Coronary artery (tissue), 2 donors: ENCODE measurements at regions not wholly inside any gene's neighbourhood (a gene's known extent, or its start where the extent isn't known, plus 50 kb on each side); places are given as distances from the start of the nearest gene placed in this dataset.

Experiments
- DNase-seq: peaks from one replicate; pipeline ENCODE4 v3.0.0-alpha.2; 2017; ENCODE audit warnings: low spot score
- H3K27ac ChIP-seq, 2 donors: fragments of 200-600 bp; sonication (generic); one replicate each; pipeline ENCODE4 v1.5.1; 2016 to 2019
- H3K4me3 ChIP-seq: fragments of 200-600 bp; sonication (generic); 2 replicates; pipeline ENCODE4 v1.5.1; 2016; ENCODE audit warnings: mild to moderate bottlenecking, moderate library complexity
- CTCF ChIP-seq: fragments of 200-600 bp; sonication (generic); IDR thresholded peaks from one replicate; pipeline ENCODE4 v1.5.1; 2019; ENCODE audit warnings: antibody characterized with exemption

DNA sequence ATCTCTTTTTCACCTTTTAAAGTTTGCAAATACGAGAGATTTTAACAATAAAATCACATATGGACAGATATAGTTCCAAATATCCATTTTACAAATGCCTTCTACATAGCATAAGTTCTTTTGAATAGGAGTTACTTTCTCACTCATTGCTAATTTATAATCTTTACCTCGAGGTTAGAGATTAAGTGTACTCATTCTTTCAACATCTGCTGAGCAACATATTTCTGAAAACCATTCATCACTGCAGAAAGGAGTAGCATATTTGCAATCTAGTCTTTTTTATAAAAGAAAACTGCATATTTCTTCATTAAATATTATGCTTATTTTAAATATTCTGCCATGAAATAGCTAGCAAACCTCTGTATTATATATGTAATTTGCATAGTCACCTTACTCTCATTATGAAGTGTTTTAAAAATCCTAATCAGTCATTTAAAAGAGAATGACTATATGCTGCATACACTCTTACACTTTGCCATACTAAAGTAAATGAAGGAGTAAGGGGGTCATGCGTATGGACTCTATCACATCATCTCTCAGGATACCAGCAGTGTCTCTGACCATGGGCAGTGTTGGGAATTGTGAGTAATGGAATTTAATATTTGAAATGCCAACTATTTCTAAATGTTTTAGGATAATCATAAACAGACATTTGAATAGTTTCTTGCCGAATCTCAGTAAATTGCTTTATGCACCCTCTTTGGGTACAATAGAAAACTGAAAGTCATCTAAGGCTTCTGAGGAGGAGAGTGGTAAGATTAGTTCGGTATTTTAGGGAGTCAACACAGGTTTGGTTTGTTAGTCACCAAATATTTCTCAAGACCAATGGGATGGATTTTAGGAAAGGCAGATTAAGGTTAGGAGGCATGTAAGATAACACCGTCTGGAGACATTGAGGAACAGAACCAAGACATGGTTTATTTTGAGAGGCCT, 524.8 kb upstream of the ATP2B1 start:
- no peak for DNase-seq
- Histone ChIP-seq H3K27ac (no peak overlapping the region), H3K4me3 (no peak overlapping the region)
- TF ChIP-seq CTCF, result no peak

DNA sequence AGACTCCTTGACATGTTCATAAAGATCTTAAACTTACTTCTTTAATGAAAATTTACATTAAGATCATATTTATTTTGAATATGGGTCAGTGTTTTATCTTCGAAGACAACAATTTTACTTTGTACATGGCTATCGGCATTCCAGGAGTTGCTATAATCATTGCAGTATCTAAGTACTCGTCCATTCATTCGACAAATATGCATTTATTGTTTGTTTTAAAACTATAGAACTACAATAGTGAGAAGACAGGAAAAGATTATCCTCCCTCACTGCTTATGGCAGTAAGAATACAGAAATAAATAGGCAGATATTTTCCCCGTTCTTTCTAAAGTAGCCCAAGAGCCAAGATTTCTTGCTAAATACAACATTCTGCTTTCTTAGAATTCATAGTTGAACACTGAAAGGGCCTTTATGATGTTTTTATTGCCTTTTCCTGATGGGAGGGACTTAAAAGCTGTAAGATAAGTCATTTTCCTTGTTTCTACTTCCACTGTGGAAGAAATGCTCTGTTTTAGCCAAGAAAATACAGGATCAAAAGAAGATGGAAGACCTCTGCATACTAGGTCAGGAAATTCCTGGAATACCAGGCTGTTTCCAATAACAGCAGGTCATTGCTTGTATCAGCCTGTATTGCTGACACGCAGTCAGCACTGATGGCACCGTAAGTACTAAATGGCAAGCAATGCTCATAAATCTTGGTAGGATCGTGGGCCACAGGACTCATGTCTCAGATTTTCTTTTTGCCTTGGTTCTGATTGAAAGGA, 521.0 kb upstream of the ATP2B1 start:
- no peak overlapping the region for H3K4me3 ChIP-seq
- no peak for TF ChIP-seq CTCF
- no peak overlapping the region for H3K27ac ChIP-seq
- no peak for DNase-seq

DNA sequence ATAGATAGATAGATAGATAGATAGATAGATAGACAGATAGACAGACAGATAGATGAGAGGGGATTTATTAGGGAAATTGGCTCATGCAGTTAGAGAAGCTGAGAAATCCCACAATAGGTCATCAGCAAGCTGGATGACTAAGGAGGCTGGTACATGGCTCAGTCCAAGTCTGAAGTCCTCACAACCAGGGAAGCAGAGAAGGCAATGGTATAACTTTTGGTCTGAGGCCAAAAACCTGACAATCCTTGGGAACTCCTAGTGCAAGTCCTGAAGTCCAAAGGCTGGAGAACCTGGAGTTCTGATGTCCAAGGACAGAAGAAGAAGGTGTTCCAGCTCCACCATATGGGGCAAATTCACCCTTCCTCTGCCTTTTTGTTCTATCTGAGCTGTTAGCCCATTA, 517.6 kb upstream of the ATP2B1 start:
- H3K27ac ChIP-seq, result no peak overlapping the region
- no peak overlapping the region for H3K4me3 ChIP-seq
- TF ChIP-seq CTCF, result no peak
- no peak for DNase-seq

GRCh38 chr12:90216815-90217214, 508.2 kb upstream of the ATP2B1 start:
- H3K27ac ChIP-seq, result no peak overlapping the region
- no peak for DNase-seq
- H3K4me3 ChIP-seq, result no peak overlapping the region
- TF ChIP-seq CTCF, result no peak

GRCh38 chr12:90216020-90216552, 507.4 kb upstream of the ATP2B1 start:
- no peak for TF ChIP-seq CTCF
- no peak for DNase-seq
- Histone ChIP-seq H3K27ac (no peak overlapping the region), H3K4me3 (no peak overlapping the region)

DNA sequence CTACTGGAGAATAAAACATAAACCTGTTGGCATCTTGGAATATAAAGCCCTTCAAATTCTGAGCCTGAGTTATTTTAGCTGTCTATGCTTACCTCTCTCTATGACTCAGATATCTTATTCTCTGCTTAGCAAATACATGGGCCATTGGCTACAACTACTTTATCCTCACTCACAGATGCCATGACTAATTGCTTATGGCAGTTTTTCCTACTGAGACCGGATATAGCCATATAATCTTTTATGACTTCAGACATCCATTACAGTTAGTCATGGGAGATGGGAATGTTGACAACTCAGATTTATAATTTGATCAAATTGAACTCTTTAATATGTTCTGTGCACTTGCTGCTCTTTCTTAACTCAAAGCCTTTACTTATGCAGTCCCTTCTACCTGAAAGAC, 502.4 kb upstream of the ATP2B1 start:
- H3K4me3 ChIP-seq, result no peak overlapping the region
- no peak for TF ChIP-seq CTCF
- H3K27ac ChIP-seq, result no peak overlapping the region
- no peak for DNase-seq
